GM18499 (cell line): ENCODE measurements at regions not wholly inside any gene's neighbourhood (a gene's known extent, or its start where the extent isn't known, plus 50 kb on each side); places are given as distances from the start of the nearest gene placed in this dataset.
"Not testable (repeated sequence)": the region's sequence is repeated elsewhere in the genome, so short reads cannot be mapped to it uniquely, and the experiment has no call there.

Source experiments
- ATAC-seq: cut with Tn5 transposase; IDR thresholded peaks from one replicate; pipeline ENCODE4 v1.9.1; 2021; ENCODE audit warnings: moderate number of reproducible peaks; ENCODE audit not compliant: insufficient read depth, unreplicated experiment

GRCh38 chr12:42756841-42757623, 167.5 kb upstream of the PRICKLE1 start:
- ATAC-seq: no peak

DNA sequence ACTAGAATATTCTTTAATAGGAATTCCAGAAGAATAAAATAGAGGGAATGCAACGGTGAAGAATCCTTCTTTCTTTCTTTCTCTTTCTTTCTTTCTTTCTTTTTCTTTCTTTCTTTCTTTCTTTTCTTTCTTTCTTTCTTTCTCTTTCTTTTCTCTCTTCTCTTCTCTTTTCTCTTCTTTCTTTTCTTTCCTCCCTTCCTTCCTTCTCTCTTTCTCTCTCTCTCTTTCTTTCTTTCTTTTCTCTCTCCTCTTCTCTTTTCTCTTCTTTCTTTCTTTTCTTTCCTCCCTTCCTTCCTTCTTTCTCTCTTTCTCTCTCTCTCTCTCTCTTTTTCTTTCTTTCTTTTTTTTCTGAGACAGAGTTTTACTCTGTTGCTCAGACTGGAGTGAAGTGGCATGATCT, 160.8 kb upstream of the PRICKLE1 start:
- ATAC-seq: no peak

DNA sequence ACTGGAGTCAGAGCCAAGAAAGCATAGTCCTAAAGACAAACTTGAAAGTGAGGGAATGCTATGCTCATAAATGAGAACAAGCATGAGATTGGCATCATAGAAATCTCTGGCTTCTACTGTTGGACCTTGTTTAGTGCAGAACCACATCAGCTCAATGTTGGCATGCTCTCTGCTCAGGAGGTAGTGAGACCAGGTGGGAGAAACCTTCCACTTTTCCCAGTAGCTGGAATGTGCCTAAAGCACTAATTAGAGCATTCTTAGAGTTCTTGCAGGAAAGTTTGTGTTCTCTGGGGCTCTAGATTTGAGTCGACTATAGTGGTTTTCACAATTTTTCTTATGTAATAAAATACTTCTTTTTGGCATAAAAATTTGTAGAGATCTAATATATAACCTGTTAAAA, 159.7 kb upstream of the PRICKLE1 start:
- no peak for ATAC-seq

DNA sequence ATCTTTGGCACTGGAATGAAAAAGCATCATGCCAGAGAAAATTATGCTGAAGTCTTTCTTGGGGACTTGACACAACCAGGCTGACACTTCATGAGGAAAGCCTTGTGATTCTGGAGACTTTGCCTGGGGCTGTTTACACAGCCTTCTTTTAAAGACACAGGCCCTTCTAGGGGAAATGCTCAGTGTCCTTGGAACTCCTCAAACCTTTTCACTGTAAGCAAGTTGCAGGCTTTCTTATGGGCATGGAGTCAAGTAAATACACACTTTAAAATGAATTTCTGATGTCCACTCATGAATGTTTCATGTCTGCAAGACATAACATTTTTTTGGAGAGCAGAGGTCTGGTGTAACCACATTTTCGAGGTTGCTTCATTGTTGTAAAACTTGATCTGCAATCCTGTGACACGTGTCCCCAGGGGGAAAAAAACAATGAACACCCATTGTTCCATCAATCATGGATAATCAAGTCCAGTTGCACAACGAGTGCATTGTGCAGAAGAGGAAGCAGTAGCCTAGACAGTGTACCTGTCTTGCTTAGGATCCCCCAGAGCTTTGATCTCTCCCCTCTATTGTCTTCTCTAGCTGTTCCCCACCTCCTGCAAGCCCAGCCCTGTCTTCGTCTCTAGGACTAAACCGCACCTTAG, 155.1 kb upstream of the PRICKLE1 start:
- no peak for ATAC-seq

GRCh38 chr12:42742716-42743115, 153.2 kb upstream of the PRICKLE1 start:
- ATAC-seq: no peak

DNA sequence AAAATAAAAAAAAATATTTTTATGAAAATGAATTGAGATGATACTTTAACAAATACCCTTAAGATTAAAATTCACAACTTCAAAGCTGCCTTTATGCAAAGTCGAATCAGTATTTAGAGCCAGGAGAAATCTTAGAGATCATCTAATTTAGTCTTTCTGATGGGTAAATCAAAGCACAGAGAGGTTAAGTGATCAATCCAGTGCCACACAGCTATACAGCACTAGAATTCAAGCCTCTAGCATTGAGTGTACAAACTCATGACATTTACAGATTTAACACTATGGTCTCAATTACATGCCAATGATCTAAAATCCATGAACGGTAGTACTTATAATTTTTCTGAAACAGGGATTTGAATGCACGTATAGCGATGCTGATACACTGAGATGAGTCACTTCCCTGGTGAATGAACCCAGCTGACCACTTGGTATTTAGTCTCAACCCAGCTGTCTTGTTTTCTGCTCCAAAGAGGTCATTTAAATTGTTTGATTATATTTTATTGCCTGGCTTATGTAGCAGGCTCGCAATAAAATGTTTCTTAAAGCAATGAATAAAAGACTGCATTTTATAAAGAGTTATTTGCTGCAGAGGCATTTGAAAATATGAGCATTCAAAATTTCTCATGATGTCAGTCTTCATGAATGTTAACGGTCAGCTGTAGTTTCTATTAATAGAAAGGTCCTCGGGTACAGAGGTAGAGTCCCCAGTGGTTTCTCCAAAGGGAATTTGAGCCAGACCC, 152.4 kb upstream of the PRICKLE1 start:
- no peak for ATAC-seq

DNA sequence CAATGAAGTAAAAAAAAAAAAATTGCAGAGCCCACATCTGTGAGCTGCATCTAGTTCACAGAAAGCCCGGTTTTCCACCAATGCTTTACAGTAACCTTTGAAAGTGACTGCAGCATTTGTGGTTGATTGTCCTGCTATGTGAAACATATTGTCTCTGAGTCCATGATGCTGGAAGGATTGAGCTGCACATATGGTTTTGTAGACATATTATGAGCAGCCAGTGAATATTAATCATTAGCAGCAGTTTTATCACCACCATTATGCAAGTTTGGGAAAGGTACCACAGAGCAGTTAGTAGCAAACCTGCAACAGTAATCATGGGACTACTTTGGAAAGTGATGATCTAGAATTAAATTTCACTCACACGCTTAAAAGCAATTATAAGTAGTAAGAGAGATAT, 151.5 kb upstream of the PRICKLE1 start:
- ATAC-seq: no peak

GRCh38 chr12:42737398-42737797, 147.9 kb upstream of the PRICKLE1 start:
- no peak for ATAC-seq

GRCh38 chr12:42735861-42736361, 146.4 kb upstream of the PRICKLE1 start:
- ATAC-seq: no peak

DNA sequence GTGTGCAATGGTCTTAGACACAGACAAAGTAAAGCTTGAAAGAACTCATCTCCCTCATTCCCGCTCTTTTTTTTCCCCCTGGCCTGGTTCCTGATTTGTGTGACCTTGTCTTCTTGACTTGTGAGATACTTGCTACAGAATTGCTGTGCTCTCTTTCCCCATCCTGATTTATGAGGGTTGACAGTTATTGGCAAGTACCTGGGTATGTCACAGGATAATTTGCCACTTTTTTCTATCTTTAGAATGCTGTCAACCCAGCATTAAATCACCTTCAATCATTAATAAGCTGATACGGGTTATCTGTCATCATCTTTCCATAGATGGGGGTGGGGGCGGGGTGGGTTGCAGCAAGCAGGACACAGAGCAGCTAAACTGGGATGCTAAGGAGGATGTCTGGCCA, 144.4 kb upstream of the PRICKLE1 start:
- ATAC-seq: no peak

DNA sequence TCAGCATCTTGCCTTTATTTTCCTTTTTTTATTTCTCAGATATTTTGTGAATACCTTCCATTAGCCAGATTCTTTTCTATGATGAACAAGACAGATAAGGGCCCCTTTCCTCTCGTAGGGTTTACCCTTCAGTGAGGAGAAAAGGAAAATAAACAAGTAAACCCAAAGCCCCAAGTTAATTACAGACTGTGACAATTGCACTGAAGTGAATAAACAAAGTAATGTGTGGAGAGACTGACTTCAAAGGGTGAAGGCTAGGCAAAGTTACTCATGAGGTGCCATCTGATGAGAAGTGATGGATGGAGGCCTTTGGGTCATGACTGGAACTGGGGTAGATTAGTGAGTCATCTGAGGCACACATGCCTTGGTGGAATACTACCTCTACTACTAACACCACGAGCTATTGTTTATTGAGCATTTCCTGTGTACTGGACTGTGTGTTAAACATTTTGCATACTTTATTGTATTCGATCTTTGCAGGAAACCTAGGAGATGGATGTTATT, 143.4 kb upstream of the PRICKLE1 start:
- ATAC-seq: no peak

DNA sequence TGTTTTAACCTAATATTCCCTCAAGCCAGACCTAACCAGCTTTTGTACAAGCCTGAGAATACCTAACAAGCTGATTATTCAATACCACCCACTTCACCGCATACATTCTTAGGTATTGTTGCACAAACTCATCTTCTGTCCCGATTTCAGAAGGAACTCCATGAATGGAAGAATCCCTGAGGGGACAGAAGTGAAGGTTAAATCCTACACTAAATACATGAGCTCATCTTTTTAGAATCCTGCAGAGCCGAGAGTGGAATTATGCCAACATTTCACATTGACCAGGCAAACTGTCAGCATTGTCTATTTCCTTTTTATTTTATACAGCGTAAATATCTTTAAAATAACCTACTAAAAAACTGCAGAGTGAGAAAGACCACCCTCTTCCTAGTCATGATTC, 140.7 kb upstream of the PRICKLE1 start:
- no peak for ATAC-seq

- no peak for ATAC-seq
Measured at GRCh38 chr12:42729535-42729900, 140.0 kb upstream of the PRICKLE1 start.

DNA sequence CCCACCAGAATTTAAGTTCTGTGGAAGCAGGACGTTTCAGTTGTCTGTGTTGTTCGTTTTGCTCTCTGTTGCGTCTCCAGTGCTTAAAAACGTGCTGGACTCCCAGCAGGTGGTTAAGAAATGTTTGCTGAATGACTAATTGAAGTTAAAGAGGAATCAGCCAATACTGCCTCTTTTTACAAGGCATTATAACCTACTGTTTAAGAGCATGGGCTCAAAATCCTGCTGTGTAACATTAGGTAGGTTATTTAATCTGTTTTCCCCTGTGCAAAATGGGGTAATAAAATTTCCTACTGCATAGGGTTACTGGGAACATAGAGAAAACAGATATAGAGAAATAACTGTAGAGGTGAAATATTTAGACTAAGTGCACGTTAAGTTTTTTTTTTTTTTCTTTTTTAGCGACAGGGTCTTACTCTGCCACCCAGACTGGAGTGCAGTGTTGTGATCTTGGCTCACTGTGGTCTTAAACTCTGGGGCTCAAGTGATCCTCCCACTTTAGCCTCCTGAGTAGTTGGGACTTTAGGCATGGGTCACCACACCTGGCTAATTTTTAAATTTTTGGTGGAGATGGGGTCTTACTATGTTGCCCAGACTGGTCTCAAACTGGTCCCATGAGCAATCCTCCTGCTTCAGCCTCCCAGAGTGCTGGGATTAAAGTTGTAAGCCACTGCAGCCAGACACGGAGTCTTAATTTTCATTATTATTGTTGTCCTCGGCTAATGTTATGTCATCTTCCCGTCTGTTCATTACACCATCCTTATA, 139.4 kb upstream of the PRICKLE1 start:
- ATAC-seq: no peak

DNA sequence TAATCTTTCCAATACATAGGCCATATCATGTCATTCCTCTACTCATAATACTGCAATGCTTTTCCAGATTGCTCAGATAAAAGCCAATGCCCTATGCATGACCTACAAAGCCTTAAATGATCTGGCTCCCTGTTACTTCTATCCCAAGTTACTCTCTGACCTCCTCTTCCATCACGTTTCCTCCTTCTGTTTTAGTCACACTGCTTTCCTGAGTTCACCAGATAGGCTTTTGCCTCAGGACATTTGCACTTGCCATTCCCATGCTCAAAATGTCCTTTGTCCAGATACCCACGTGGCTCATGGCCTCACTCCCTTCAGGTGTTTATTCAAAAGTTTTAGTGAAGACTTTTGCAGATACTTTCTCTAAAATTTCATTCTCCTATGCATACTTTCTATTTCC, 138.7 kb upstream of the PRICKLE1 start:
- ATAC-seq: no peak

GRCh38 chr12:42725809-42726208, 136.3 kb upstream of the PRICKLE1 start:
- ATAC-seq: no peak

GRCh38 chr12:42716491-42716891, 126.9 kb upstream of the PRICKLE1 start:
- no peak for ATAC-seq

DNA sequence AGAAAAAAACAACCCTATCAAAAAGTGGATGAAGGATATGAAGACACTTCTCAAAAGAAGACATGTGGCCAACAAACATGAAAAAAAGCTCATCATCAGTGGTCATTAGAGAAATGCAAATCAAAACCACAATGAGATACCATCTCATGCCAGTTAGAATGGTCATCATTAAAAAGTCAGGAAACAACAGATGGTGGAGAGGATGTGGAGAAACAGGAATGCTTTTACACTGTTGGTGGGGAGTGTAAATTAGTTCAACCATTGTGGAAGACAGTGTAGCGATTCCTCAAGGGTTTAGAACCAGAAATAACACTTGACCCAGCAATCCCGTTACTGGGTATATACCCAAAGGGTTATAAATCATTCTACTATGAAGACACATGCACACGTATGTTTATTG, 124.0 kb upstream of the PRICKLE1 start:
- ATAC-seq: not testable (repeated sequence)

GRCh38 chr12:42708374-42708773, 118.8 kb upstream of the PRICKLE1 start:
- not testable (repeated sequence) for ATAC-seq
